Kidney epithelial cell (primary cell): ENCODE measurements at regions not wholly inside any gene's neighbourhood (a gene's known extent, or its start where the extent isn't known, plus 50 kb on each side); places are given as distances from the start of the nearest gene placed in this dataset.

Experiments used
- DNase-seq: peaks from one replicate; pipeline ENCODE4 v3.0.0-alpha.2; 2010; ENCODE audit warnings: low read depth
- H3K27me3 ChIP-seq: 2 replicates; pipeline ENCODE4 v1.6.0; 2011; ENCODE audit warnings: low read length; ENCODE audit not compliant: control insufficient read depth, insufficient read depth
- H3K36me3 ChIP-seq: 2 replicates; pipeline ENCODE4 v1.5.1; 2011; ENCODE audit warnings: low read length; ENCODE audit not compliant: control insufficient read depth, insufficient read depth
- H3K4me3 ChIP-seq: 2 replicates; pipeline ENCODE4 v1.5.1; 2011; ENCODE audit warnings: low read depth, mild to moderate bottlenecking, control low read depth, low read length
- CTCF ChIP-seq: IDR thresholded peaks from 2 replicates; pipeline ENCODE4 v1.5.1; 2011; ENCODE audit warnings: mild to moderate bottlenecking, moderate library complexity, low read length, control low read depth, inconsistent platforms; ENCODE audit not compliant: insufficient read depth, poor library complexity, severe bottlenecking

- H3K4me3 ChIP-seq = no peak overlapping the region
- no peaks in the 10 kb centered on the region for H3K27me3 ChIP-seq
- DNase-seq = no peak
- H3K36me3 ChIP-seq = no peaks in the 10 kb centered on the region
- no peak for TF ChIP-seq CTCF
Observed at GRCh38 chr14:97055355-97055754, 258.2 kb downstream of the VRK1 start.

GRCh38 chr14:97056086-97056485, 258.9 kb downstream of the VRK1 start:
- Histone ChIP-seq H3K4me3 (no peak overlapping the region), H3K36me3 (no peaks in the 10 kb centered on the region), H3K27me3 (no peaks in the 10 kb centered on the region)
- no peak for TF ChIP-seq CTCF
- DNase-seq = no peak

- no peak for TF ChIP-seq CTCF
- no peak for DNase-seq
- H3K4me3 ChIP-seq = no peak overlapping the region
Observed at GRCh38 chr14:97057238-97058073, 260.3 kb downstream of the VRK1 start.

GRCh38 chr14:97058074-97058467, 260.9 kb downstream of the VRK1 start:
- no peaks in the 10 kb centered on the region for H3K36me3 ChIP-seq
- no peaks in the 10 kb centered on the region for H3K27me3 ChIP-seq
- H3K4me3 ChIP-seq = no peak overlapping the region
- no peak for DNase-seq
- no peak for TF ChIP-seq CTCF

More at GRCh38 chr14:97057238-97058073, 260.3 kb downstream of the VRK1 start:
- Histone ChIP-seq H3K36me3 (no peaks in the 10 kb centered on the region), H3K27me3 (no peaks in the 10 kb centered on the region)

- Histone ChIP-seq H3K27me3 (no peaks in the 10 kb centered on the region), H3K36me3 (no peaks in the 10 kb centered on the region), H3K4me3 (no peak overlapping the region)
- TF ChIP-seq CTCF = no peak
- no peak for DNase-seq
Observed at GRCh38 chr14:97058589-97058988, 261.4 kb downstream of the VRK1 start.

GRCh38 chr14:97061198-97061597, 264.0 kb downstream of the VRK1 start:
- Histone ChIP-seq H3K4me3 (no peak overlapping the region), H3K36me3 (no peaks in the 10 kb centered on the region), H3K27me3 (no peaks in the 10 kb centered on the region)
- DNase-seq = no peak
- TF ChIP-seq CTCF = no peak
